MM.1S (cell line): ENCODE measurements at regions not wholly inside any gene's neighbourhood (a gene's known extent, or its start where the extent isn't known, plus 50 kb on each side); places are given as distances from the start of the nearest gene placed in this dataset.

ENCODE experiments used
- DNase-seq: peaks from one replicate; pipeline ENCODE4 v3.0.0-alpha.2; 2015
- H2AFZ ChIP-seq: fragments of 300-600 bp; sonication (generic); 2 replicates; pipeline ENCODE4 v1.6.0; 2016; ENCODE audit warnings: antibody characterized with exemption, low read length
- H3F3A ChIP-seq: fragments of 300-600 bp; sonication (generic); 2 replicates; pipeline ENCODE4 v1.6.1; 2016; ENCODE audit warnings: mild to moderate bottlenecking, antibody characterized with exemption, low read length, moderate library complexity, mixed read lengths; ENCODE audit not compliant: insufficient read depth
- H3K27ac ChIP-seq: fragments of 300-600 bp; sonication (generic); 2 replicates; pipeline ENCODE4 v1.5.1; 2016; ENCODE audit warnings: mild to moderate bottlenecking, low read length
- H3K27me3 ChIP-seq: fragments of 300-600 bp; sonication (generic); replicated peaks from 2 replicates; pipeline ENCODE4 v1.6.0; 2016; ENCODE audit warnings: low read length; ENCODE audit not compliant: insufficient read depth
- H3K36me3 ChIP-seq: fragments of 300-600 bp; sonication (generic); replicated peaks from 2 replicates; pipeline ENCODE4 v1.6.1; 2016; ENCODE audit warnings: mild to moderate bottlenecking, low read length, mixed read lengths; ENCODE audit not compliant: insufficient read depth
- H3K4me1 ChIP-seq: fragments of 300-600 bp; sonication (generic); 2 replicates; pipeline ENCODE4 v1.6.1; 2016; ENCODE audit warnings: low read length, mixed read lengths
- H3K4me2 ChIP-seq: fragments of 300-600 bp; sonication (generic); 2 replicates; pipeline ENCODE4 v1.6.0; 2016; ENCODE audit warnings: low read depth, low read length
- H3K4me3 ChIP-seq: fragments of 300-600 bp; sonication (generic); 2 replicates; pipeline ENCODE4 v1.5.1; 2016; ENCODE audit warnings: low read length, mixed read lengths
- H3K79me2 ChIP-seq: fragments of 300-600 bp; sonication (generic); 2 replicates; pipeline ENCODE4 v1.6.1; 2016; ENCODE audit warnings: mixed run types, low read length, mixed read lengths
- H3K9ac ChIP-seq: fragments of 300-600 bp; sonication (generic); 2 replicates; pipeline ENCODE4 v1.6.1; 2016; ENCODE audit warnings: low read length, mixed read lengths
- H3K9me2 ChIP-seq: fragments of 300-600 bp; sonication (generic); replicated peaks from 2 replicates; pipeline ENCODE4 v1.6.1; 2016; ENCODE audit warnings: mild to moderate bottlenecking, low read length, mixed read lengths; ENCODE audit not compliant: insufficient read depth
- H3K9me3 ChIP-seq: fragments of 300-600 bp; sonication (generic); replicated peaks from 2 replicates; pipeline ENCODE4 v1.6.1; 2016; ENCODE audit warnings: mild to moderate bottlenecking, low read length, mixed read lengths; ENCODE audit not compliant: insufficient read depth
- H4K20me1 ChIP-seq: fragments of 300-600 bp; sonication (generic); 2 replicates; pipeline ENCODE4 v1.6.1; 2016; ENCODE audit warnings: mild to moderate bottlenecking, low read length, moderate library complexity, mixed read lengths; ENCODE audit not compliant: insufficient read depth
- CTCF ChIP-seq: fragments of 300-600 bp; sonication (generic); IDR thresholded peaks from 2 replicates; pipeline ENCODE4 v1.5.1; 2016; ENCODE audit warnings: antibody characterized with exemption, low read length, mixed read lengths
- EZH2 ChIP-seq: fragments of 300-600 bp; sonication (generic); optimal IDR thresholded peaks from 2 replicates; pipeline ENCODE3; 2017; ENCODE audit warnings: low read depth, mild to moderate bottlenecking, antibody characterized with exemption, low read length, mixed read lengths
- EZH2phosphoT487 ChIP-seq: fragments of 300-600 bp; sonication (generic); IDR thresholded peaks from 2 replicates; pipeline ENCODE4 v1.6.1; 2018; ENCODE audit warnings: antibody characterized with exemption, low read length

GRCh38 chr14:61167642-61168041, 113.5 kb downstream of the TMEM30B start:
- Histone ChIP-seq H3K27ac (no peak overlapping the region), H3K9me3 (no peaks in the 10 kb centered on the region)

GRCh38 chr14:61160798-61161197, 120.3 kb downstream of the TMEM30B start:
- no peak overlapping the region for H3K9ac ChIP-seq
- no peak overlapping the region for H3K4me3 ChIP-seq
- H3K9me2 ChIP-seq, result no peaks in the 10 kb centered on the region
- H3K9me3 ChIP-seq, result no peaks in the 10 kb centered on the region
- no peaks in the 10 kb centered on the region for H3K79me2 ChIP-seq
- no peaks in the 10 kb centered on the region for H3K4me1 ChIP-seq
- H3F3A ChIP-seq, result no peaks in the 10 kb centered on the region
- no peak overlapping the region for H3K27ac ChIP-seq
- DNase-seq, result no peak
- TF ChIP-seq CTCF, result no peak
- no peak for TF ChIP-seq EZH2phosphoT487
- TF ChIP-seq EZH2, result no peak
- H4K20me1 ChIP-seq, result no peaks in the 10 kb centered on the region
- H3K4me2 ChIP-seq, result no peak overlapping the region
- no peak overlapping the region for H2AFZ ChIP-seq
- H3K36me3 ChIP-seq, result no peaks in the 10 kb centered on the region
- no peaks in the 10 kb centered on the region for H3K27me3 ChIP-seq

More at GRCh38 chr14:61167642-61168041, 113.5 kb downstream of the TMEM30B start:
- no peak for TF ChIP-seq EZH2phosphoT487
- no peak for TF ChIP-seq CTCF
- TF ChIP-seq EZH2, result no peak
- DNase-seq, result no peak
- Histone ChIP-seq H3K36me3 (no peaks in the 10 kb centered on the region), H3K9me2 (no peaks in the 10 kb centered on the region), H3K79me2 (no peaks in the 10 kb centered on the region), H3K27me3 (no peaks in the 10 kb centered on the region), H4K20me1 (no peaks in the 10 kb centered on the region), H3K4me1 (no peaks in the 10 kb centered on the region), H3K4me3 (no peak overlapping the region), H3K9ac (no peak overlapping the region), H3F3A (no peaks in the 10 kb centered on the region), H2AFZ (no peak overlapping the region), H3K4me2 (no peak overlapping the region)

GRCh38 chr14:61154641-61155040, 126.5 kb downstream of the TMEM30B start:
- DNase-seq, result no peak
- Histone ChIP-seq H3F3A (no peaks in the 10 kb centered on the region), H3K9me3 (no peaks in the 10 kb centered on the region), H3K9me2 (no peaks in the 10 kb centered on the region), H4K20me1 (no peaks in the 10 kb centered on the region), H3K36me3 (no peaks in the 10 kb centered on the region), H3K79me2 (no peaks in the 10 kb centered on the region), H2AFZ (no peak overlapping the region), H3K4me1 (no peaks in the 10 kb centered on the region), H3K4me2 (no peak overlapping the region), H3K27me3 (no peaks in the 10 kb centered on the region), H3K9ac (no peak overlapping the region), H3K27ac (no peak overlapping the region), H3K4me3 (no peak overlapping the region)
- TF ChIP-seq CTCF (no peak), EZH2 (no peak), EZH2phosphoT487 (no peak)
